Nephron (organoid): ENCODE measurements at regions not wholly inside any gene's neighbourhood (a gene's known extent, or its start where the extent isn't known, plus 50 kb on each side); places are given as distances from the start of the nearest gene placed in this dataset.

Experiments
- H3K27ac Mint-ChIP-seq, 3 experiments: 2 replicates each; pipeline ENCODE4 v1.8.0; 2020; ENCODE audit warnings: mixed read lengths in 3 of 3, mild to moderate bottlenecking in 2 of 3, moderate library complexity in 1 of 3
- H3K27me3 Mint-ChIP-seq: 2 replicates; pipeline ENCODE4 v1.8.0; 2021; ENCODE audit warnings: low read depth, mild to moderate bottlenecking, moderate library complexity, mixed read lengths
- H3K36me3 Mint-ChIP-seq: 2 replicates; pipeline ENCODE4 v1.8.0; 2020; ENCODE audit warnings: low read depth, mixed read lengths
- H3K4me1 Mint-ChIP-seq: 2 replicates; pipeline ENCODE4 v1.8.0; 2020; ENCODE audit warnings: mixed read lengths
- H3K4me3 Mint-ChIP-seq, 3 experiments: 2 replicates each; pipeline ENCODE4 v1.8.0; 2020; ENCODE audit warnings: mild to moderate bottlenecking in 3 of 3, mixed read lengths in 3 of 3, moderate library complexity in 2 of 3
- H3K9me3 Mint-ChIP-seq: 2 replicates; pipeline ENCODE4 v1.8.0; 2020; ENCODE audit warnings: mixed read lengths
- CTCF ChIP-seq, 3 experiments: fragments of 200-600 bp; sonication (generic); IDR thresholded peaks; one replicate each; pipeline ENCODE4 v1.5.0; 2021; ENCODE audit warnings: antibody characterized with exemption in 3 of 3; ENCODE audit not compliant: unreplicated experiment in 3 of 3

GRCh38 chr6:2351807-2352431 is 106.5 kb upstream of the GMDS start:
- Mint-ChIP-seq H3K4me1 (peaks cover 14% of the 10 kb centered on the region), H3K27me3 (no peaks in the 10 kb centered on the region), H3K9me3 (no peaks in the 10 kb centered on the region), H3K36me3 (no peaks in the 10 kb centered on the region), H3K27ac (no peak overlapping the region), H3K4me3 (no peak overlapping the region)
- no peak for TF ChIP-seq CTCF (IDR thresholded peaks at IDR 0.05; ENCODE audit: unreplicated experiment in 3 of 3)

GRCh38 chr6:2351090-2351489 is 105.7 kb upstream of the GMDS start:
- no peak for TF ChIP-seq CTCF (IDR thresholded peaks at IDR 0.05; ENCODE audit: unreplicated experiment in 3 of 3)
- H3K4me1 Mint-ChIP-seq = peaks cover 14% of the 10 kb centered on the region
- H3K9me3 Mint-ChIP-seq = no peaks in the 10 kb centered on the region
- H3K36me3 Mint-ChIP-seq = no peaks in the 10 kb centered on the region
- H3K4me3 Mint-ChIP-seq = no peak overlapping the region
- H3K27me3 Mint-ChIP-seq = no peaks in the 10 kb centered on the region
- no peak overlapping the region for H3K27ac Mint-ChIP-seq

GRCh38 chr6:2346078-2346477 is 100.7 kb upstream of the GMDS start:
- Mint-ChIP-seq H3K27ac (no peak overlapping the region), H3K36me3 (no peaks in the 10 kb centered on the region), H3K27me3 (no peaks in the 10 kb centered on the region), H3K4me3 (no peak overlapping the region), H3K4me1 (no peaks in the 10 kb centered on the region), H3K9me3 (peaks cover 11% of the 10 kb centered on the region)
- no peak for TF ChIP-seq CTCF (IDR thresholded peaks at IDR 0.05; ENCODE audit: unreplicated experiment in 3 of 3)

- H3K27me3 Mint-ChIP-seq = peaks cover 4% of the 10 kb centered on the region
- peaks cover 21% of the 10 kb centered on the region for H3K9me3 Mint-ChIP-seq
- no peak for TF ChIP-seq CTCF (IDR thresholded peaks at IDR 0.05; ENCODE audit: unreplicated experiment in 3 of 3)
- no peak overlapping the region for H3K27ac Mint-ChIP-seq
- no peaks in the 10 kb centered on the region for H3K4me1 Mint-ChIP-seq
- H3K36me3 Mint-ChIP-seq = peaks cover 3% of the 10 kb centered on the region
- no peak overlapping the region for H3K4me3 Mint-ChIP-seq
These were observed 99.0 kb upstream of the GMDS start for GRCh38 chr6:2344319-2344905.

GRCh38 chr6:2327591-2327990 is 82.2 kb upstream of the GMDS start:
- H3K27me3 Mint-ChIP-seq = no peaks in the 10 kb centered on the region
- no peak overlapping the region for H3K4me3 Mint-ChIP-seq
- no peak for TF ChIP-seq CTCF (IDR thresholded peaks at IDR 0.05; ENCODE audit: unreplicated experiment in 3 of 3)
- peaks cover 62% of the 10 kb centered on the region for H3K36me3 Mint-ChIP-seq
- no peaks in the 10 kb centered on the region for H3K4me1 Mint-ChIP-seq
- peaks cover 64% of the 10 kb centered on the region for H3K9me3 Mint-ChIP-seq
- H3K27ac Mint-ChIP-seq = no peak overlapping the region
